ENCODE measurements at regions not wholly inside any gene's neighbourhood (a gene's known extent, or its start where the extent isn't known, plus 50 kb on each side); places are given as distances from the start of the nearest gene placed in this dataset.

DNA sequence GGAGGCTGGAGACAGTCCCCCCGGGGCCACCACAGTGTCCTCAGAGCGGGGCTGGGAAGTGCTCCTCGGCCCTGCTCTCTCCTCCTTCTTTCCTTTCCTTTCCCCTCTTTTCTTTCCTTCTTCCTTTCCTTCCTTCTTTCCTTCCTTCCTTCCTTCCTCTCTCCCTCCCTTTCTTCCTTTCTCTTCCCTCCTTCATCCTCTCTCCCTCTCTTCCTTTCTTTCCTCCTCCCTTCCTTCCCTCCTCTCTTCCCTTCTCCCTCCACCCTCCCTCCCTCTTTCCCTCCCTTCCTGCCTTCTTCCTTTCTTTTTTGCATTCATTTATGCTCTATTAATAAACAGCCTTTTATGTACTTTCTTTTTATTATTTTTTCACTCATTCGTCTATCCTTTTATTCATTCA lies 127.1 kb upstream of the TCERG1L start:
- WGBS, 2 donors: 77 to 78% methylated on average over 4 of the region's 4 CpGs
- Histone ChIP-seq H3K4me1 (no peaks in the 10 kb centered on the region), H3K4me3 (replicated peaks in 1 of 3) (no peak overlapping the region), H3K27ac (no peak overlapping the region), H3K36me3 (no peaks in the 10 kb centered on the region), H3K9me3 (no peaks in the 10 kb centered on the region), H3K27me3 (no peaks in the 10 kb centered on the region)
- DNase-seq: no peak
- TF ChIP-seq, protein P1, sequence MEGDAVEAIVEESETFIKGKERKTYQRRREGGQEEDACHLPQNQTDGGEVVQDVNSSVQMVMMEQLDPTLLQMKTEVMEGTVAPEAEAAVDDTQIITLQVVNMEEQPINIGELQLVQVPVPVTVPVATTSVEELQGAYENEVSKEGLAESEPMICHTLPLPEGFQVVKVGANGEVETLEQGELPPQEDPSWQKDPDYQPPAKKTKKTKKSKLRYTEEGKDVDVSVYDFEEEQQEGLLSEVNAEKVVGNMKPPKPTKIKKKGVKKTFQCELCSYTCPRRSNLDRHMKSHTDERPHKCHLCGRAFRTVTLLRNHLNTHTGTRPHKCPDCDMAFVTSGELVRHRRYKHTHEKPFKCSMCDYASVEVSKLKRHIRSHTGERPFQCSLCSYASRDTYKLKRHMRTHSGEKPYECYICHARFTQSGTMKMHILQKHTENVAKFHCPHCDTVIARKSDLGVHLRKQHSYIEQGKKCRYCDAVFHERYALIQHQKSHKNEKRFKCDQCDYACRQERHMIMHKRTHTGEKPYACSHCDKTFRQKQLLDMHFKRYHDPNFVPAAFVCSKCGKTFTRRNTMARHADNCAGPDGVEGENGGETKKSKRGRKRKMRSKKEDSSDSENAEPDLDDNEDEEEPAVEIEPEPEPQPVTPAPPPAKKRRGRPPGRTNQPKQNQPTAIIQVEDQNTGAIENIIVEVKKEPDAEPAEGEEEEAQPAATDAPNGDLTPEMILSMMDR (IDR thresholded peaks at IDR 0.05): no peak
- TF ChIP-seq POLR2A (IDR thresholded peaks at IDR 0.05): no peak
- intact Hi-C loops (cut with DNase I): no loop called here

DNA sequence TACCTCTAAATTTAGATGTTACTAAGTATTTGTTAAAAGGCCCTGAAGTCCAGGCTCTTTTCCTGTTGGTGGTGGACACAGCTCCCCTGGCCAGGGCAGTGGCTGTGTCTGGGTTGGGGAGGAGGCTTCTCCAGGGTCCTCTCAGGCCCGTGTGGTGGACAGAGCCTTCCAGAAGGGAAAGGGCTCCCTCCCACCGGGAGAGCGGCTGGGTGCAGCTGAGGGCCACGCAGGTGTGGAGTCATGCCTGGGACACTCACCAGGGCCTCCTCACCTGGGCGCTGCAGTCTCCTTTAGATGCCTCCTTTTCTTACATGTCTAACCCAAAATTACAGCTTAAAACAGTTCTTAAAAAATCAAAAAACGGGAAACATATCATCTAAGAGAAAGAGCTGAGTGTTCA lies 128.2 kb upstream of the TCERG1L start:
- intact Hi-C loops (cut with DNase I): no loop called here
- H3K36me3 ChIP-seq: no peaks in the 10 kb centered on the region
- 74 to 81% methylated on average over 4 to 6 of the region's 6 CpGs for WGBS, 2 donors

DNA sequence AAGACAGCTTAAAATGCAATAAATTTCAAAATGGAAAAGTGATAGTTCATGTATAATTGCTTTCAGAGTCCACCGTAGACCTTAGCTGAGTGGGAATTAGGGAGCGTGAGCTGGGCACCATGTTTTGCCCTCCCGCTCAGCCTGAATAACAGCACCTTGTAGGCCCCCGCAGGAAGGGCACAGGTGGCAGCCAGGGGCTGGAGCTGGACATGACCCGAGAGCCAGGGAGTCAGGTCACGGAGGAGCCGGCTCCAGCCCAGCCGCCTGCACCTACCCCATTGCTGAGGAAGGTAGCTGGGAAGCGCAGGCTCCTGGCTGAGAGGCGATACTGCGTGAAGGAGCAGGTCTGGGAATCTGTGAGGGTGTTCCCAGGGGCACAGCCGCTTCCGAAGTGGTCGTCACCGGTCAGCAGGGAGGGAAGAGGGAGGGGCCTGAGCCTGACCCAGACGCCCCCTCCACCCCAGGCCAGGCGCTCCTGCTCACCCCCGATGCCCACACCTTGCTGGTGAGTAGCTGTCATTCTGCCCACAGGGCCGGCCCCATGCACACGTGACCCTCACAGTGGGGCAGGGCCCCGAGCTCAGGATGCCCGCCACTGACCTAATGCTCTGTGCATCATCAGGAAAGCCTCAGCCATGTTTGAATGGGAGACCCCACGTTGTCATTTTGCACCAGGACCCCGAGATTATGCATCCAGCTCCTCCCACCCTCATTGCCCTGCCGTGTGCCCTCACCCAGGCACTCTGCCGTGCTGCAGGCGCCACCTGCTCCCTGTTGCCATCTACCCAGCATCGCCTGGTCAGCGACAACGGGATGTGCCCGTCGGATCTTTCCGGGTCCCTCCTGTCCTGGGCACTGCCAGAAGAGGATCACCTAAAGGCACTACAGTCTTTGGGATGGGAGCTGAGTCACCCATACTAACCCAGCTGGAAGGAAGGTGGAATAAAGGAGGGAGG lies 129.2 kb upstream of the TCERG1L start:
- Histone ChIP-seq H3K36me3 (no peaks in the 10 kb centered on the region), H3K4me1 (no peaks in the 10 kb centered on the region), H3K27ac (no peak overlapping the region), H3K27me3 (no peaks in the 10 kb centered on the region), H3K9me3 (no peaks in the 10 kb centered on the region), H3K4me3 (replicated peaks in 1 of 3) (no peak overlapping the region)
- WGBS, 2 donors: 63 to 71% methylated on average over 31 to 33 of the region's 33 CpGs
- TF ChIP-seq, protein P1 (IDR thresholded peaks at IDR 0.05): no peak
- no peak for TF ChIP-seq POLR2A (IDR thresholded peaks at IDR 0.05)
- intact Hi-C loops (cut with DNase I): no loop called here
- no peak for DNase-seq

More for the DNA sequence above, 128.2 kb upstream of the TCERG1L start:
- H3K27me3 ChIP-seq: no peaks in the 10 kb centered on the region
- H3K27ac ChIP-seq: no peak overlapping the region
- no peaks in the 10 kb centered on the region for H3K4me1 ChIP-seq
- H3K9me3 ChIP-seq: no peaks in the 10 kb centered on the region
- H3K4me3 ChIP-seq (replicated peaks in 1 of 3): no peak overlapping the region
- no peak for TF ChIP-seq POLR2A (IDR thresholded peaks at IDR 0.05)
- TF ChIP-seq, protein P1 (IDR thresholded peaks at IDR 0.05): no peak
- no peak for DNase-seq

DNA sequence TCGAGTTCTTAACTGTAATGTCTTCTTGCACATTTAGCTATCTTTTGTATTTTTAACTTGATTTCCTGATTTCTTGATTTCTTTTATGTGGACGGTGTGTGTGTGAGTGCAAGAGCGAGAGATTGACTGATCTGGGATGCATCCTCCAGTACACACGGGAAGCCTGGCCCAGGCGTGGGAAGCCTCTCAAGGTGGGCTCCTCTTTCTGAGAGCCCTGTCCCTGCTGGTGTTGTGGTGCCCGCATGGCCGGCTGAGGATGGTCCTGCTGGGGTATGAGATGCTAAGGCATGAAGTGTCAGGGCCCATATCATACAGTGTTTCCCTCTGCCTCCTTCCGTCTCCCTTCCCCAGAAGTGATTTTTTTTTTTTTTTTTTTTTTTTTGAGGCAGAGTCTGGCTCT lies 130.8 kb upstream of the TCERG1L start:
- H3K27me3 ChIP-seq: no peaks in the 10 kb centered on the region
- H3K9me3 ChIP-seq: no peaks in the 10 kb centered on the region
- H3K36me3 ChIP-seq: no peaks in the 10 kb centered on the region
- no peak for TF ChIP-seq POLR2A (IDR thresholded peaks at IDR 0.05)
- TF ChIP-seq, protein P1 (IDR thresholded peaks at IDR 0.05): no peak
- no peak overlapping the region for H3K4me3 ChIP-seq (replicated peaks in 1 of 3)
- H3K27ac ChIP-seq: no peak overlapping the region
- H3K4me1 ChIP-seq: no peaks in the 10 kb centered on the region
- intact Hi-C loops (cut with DNase I): no loop called here
- no peak for DNase-seq
- 75 to 77% methylated on average over 8 of the region's 8 CpGs for WGBS, 2 donors

DNA sequence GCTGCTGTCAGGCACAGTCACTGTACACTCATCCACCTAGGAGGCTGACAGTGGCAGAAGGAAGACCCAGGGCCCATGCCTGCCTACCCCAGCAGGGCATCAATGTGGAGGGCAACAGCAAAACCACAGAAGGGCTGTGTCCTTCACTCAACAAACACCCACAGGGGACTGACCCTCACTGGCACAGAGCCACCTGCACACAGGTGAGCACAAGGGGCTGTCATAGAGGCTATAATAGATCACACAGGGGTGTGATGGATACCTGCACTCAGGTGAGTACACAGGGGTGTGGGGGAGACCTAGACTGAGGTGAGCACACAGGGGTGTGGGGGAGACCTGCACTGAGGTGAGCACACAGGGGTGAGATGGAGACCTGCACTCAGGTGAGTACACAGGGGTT lies 132.8 kb upstream of the TCERG1L start:
- no peak overlapping the region for H3K27ac ChIP-seq
- no peak overlapping the region for H3K4me3 ChIP-seq (replicated peaks in 1 of 3)
- TF ChIP-seq POLR2A (IDR thresholded peaks at IDR 0.05): no peak
- TF ChIP-seq, protein P1 (IDR thresholded peaks at IDR 0.05): no peak
- no peaks in the 10 kb centered on the region for H3K9me3 ChIP-seq
- H3K36me3 ChIP-seq: no peaks in the 10 kb centered on the region
- DNase-seq: no peak
- no peaks in the 10 kb centered on the region for H3K4me1 ChIP-seq
- intact Hi-C loops (cut with DNase I): no loop called here
- H3K27me3 ChIP-seq: no peaks in the 10 kb centered on the region

Measured in thyroid gland (tissue), 4 donors.